SH-SY5Y (cell line): ENCODE measurements at regions not wholly inside any gene's neighbourhood (a gene's known extent, or its start where the extent isn't known, plus 50 kb on each side); places are given as distances from the start of the nearest gene placed in this dataset.

Source experiments
- GATA2 ChIP-seq: IDR thresholded peaks from 2 replicates; pipeline ENCODE4 v1.6.1; 2011; ENCODE audit warnings: mild to moderate bottlenecking, low read depth, low read length
- GATA3 ChIP-seq: IDR thresholded peaks from 2 replicates; pipeline ENCODE4 v1.6.1; 2011; ENCODE audit warnings: low read depth, mild to moderate bottlenecking, low read length, moderate library complexity

- TF ChIP-seq GATA2, result no peak
- TF ChIP-seq GATA3, result no peak
Observed at GRCh38 chr3:127452321-127452821, 138.2 kb downstream of the TPRA1 start.
